ENCODE measurements at regions not wholly inside any gene's neighbourhood (a gene's known extent, or its start where the extent isn't known, plus 50 kb on each side); places are given as distances from the start of the nearest gene placed in this dataset.

- TF ChIP-seq CTCF (IDR thresholded peaks at IDR 0.05 in 4 of 5, conservative IDR thresholded peaks at IDR 0.05 in 1 of 5): no peak
- TF ChIP-seq POLR2A (IDR thresholded peaks at IDR 0.05): no peak
These were observed 87.3 kb upstream of the FGF3 start for GRCh38 chr11:69906453-69906907.
